ENCODE measurements at regions not wholly inside any gene's neighbourhood (a gene's known extent, or its start where the extent isn't known, plus 50 kb on each side); places are given as distances from the start of the nearest gene placed in this dataset.

DNA sequence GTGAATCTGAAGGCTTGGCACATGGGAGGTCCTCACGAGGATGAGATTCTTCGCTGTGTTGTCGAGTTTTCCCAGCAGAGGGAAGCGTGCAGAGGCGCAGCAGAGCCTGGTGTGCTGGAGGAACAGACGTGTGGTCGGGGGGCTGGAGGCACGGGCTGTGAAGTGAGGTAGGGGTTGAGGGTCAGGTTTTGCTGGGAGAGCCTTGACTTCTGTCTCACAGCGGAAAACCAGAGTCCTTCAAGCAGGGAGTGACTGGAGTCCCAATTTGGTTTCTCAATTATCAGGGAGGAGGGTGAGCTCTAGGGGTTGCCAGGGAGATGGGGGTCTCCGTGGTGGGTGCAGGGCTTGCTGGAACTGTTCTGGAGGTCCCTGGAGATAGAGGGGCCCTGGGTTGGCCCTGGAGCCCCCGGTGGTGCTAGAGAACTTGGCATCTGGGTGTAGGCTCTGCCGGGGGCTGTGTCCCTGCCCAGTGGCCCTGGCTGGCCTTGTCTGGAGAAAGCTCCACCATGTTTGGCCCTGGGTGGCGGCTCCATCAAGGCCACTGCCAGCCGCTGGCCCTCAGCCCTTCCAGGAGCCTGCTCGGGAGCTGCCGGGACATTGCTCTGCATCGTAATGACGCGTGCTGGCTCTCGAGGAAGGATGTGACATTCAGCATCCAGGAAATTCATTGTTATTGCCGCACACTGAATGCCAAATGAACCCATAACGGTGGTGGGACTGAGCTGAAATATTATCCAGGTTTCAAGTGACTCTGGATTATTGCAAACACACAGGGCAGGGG is 215.7 kb downstream of the KIF26A start:
- TF ChIP-seq, protein P1, sequence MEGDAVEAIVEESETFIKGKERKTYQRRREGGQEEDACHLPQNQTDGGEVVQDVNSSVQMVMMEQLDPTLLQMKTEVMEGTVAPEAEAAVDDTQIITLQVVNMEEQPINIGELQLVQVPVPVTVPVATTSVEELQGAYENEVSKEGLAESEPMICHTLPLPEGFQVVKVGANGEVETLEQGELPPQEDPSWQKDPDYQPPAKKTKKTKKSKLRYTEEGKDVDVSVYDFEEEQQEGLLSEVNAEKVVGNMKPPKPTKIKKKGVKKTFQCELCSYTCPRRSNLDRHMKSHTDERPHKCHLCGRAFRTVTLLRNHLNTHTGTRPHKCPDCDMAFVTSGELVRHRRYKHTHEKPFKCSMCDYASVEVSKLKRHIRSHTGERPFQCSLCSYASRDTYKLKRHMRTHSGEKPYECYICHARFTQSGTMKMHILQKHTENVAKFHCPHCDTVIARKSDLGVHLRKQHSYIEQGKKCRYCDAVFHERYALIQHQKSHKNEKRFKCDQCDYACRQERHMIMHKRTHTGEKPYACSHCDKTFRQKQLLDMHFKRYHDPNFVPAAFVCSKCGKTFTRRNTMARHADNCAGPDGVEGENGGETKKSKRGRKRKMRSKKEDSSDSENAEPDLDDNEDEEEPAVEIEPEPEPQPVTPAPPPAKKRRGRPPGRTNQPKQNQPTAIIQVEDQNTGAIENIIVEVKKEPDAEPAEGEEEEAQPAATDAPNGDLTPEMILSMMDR (IDR thresholded peaks at IDR 0.05; ENCODE audit: borderline replicate concordance, control extremely low read depth, extremely low read depth, insufficient read depth, missing control alignments), result no peak
- no peak for DNase-seq (ENCODE audit: low spot score)
- in situ Hi-C loops (cut with MboI; ENCODE audit: low sequenced_read_pairs, unreplicated experiment), result no loop called here

DNA sequence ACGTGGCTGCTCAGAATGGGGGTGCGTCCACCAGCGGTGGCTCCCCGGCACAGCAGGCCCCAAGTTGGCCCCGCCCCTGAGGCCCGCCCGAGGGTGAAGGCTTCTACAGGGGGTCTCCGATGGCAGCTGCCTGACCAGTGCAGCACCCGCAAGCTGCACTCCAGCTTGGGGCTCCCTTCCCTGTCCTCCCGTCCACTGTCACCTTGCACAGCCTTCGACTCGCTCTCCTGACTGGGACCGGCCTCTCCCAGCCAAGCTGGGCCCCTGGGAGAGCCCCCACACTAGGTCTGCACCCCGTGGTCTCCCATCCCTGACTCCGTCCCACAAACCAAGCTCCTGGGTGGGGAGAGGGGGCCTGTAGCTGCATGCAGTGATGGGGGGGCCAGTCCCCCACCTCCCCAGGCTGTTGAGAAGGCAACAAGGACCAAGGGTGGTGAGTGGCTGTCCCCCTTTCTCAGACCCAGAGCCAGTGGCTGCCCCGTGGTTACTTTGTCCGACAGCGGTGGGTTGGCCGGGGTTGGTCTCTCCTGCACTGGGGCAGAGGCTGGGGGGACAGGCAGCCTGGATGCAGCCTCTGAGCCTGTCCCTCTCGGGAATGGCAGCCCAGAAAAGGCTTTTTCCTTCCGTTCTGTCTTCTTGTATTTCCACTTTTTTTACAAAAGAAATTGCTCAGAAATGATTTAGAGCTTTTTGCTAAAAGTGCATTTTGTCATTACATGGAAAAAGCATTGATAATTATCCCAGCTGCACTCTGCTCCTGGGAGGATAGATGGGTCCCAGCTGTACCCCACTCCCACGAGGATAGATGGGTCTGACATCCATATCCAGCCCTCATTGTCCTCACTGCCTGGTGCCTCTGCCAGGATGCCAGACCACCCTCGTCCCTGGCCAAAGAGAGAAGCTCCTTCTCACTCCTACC is 217.0 kb downstream of the KIF26A start:
- TF ChIP-seq, protein P1 (IDR thresholded peaks at IDR 0.05; ENCODE audit: borderline replicate concordance, control extremely low read depth, extremely low read depth, insufficient read depth, missing control alignments), result no peak
- DNase-seq (ENCODE audit: low spot score), result no peak
- in situ Hi-C loops (cut with MboI; ENCODE audit: low sequenced_read_pairs, unreplicated experiment), result no loop called here

DNA sequence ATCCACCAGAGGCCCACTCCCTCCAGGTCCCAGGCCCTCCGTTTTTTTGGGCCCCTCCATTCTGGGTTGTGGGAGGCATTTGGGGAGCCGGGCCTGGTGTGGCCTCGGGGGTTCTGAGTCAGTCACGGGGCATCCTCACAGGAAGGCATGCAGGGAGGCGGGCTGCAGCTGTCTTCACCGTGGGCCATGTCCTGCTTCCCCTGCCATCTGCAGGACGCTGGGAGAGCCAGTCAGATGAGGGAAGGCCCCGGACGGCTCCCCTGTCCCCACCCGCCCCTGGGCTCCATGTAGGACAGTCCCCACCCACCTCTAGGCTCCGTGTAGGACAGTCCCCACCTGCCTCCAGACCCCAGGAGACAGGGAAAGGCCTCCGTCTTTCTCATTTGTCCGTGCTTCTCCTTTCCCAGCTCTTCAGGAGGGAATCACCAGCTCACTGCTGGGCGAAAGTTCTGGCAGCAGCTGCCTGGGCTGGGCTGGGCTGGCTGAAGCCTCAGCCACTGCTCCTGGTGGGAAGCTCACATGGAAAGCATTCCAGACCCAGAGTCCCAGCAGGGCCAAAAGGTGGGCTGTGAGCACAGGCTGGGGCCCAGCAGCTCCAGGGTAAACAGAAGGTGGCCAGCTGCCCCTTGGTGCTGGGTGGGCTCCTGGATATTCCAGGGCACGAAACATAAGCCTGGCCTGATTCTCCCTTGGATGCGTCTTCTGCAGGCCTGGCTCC is 217.8 kb downstream of the KIF26A start:
- in situ Hi-C loops (cut with MboI; ENCODE audit: low sequenced_read_pairs, unreplicated experiment), result no loop called here
- DNase-seq (ENCODE audit: low spot score), result no peak
- TF ChIP-seq, protein P1 (IDR thresholded peaks at IDR 0.05; ENCODE audit: borderline replicate concordance, control extremely low read depth, extremely low read depth, insufficient read depth, missing control alignments), result no peak

DNA sequence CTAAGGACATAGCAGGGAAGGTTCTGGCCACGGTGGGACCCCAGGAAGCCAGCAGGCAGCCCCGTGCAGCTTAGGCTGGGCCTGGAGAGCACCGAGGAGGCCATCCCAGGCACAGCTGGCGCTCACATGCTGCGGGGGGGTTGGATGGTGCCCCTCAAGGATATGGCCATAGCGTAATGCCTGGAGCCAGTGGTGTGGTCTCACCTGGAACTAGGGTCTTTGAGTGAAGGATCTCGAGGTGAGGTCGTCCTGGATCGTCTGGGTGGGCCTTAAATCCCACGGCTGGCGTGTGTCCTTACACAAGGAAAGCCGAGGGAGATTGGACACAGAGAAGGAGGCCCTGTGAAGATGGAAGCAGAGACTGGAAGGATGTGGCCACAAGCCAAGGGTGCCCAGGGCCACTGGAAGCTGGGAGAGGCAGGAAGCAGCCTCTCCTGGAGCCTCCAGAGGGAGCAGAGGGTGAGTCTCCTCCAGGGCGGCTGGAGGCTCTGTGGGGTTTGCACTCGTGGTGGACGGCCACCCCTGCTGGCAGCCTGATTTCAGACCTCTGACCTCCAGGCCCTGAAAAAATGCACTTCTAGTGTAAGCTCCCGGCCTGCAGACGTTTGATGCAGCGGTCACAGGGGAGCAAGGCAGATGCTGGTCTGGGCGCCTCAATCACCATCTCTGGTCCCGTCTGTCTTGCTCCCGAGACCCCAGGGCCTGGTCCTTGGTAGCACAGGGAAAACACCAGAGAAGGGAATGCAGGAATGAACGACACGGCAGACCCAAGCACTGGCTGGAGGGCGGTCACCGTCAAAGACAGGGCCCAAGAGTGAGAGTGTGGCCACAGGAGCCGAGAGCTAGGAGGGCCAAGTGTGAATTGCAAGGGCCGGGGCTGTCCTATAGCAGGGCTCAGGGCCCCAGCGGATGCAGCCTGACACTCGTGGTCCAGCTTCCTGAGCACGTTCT is 218.6 kb downstream of the KIF26A start:
- DNase-seq (ENCODE audit: low spot score), result no peak
- in situ Hi-C loops (cut with MboI; ENCODE audit: low sequenced_read_pairs, unreplicated experiment), result no loop called here
- TF ChIP-seq, protein P1 (IDR thresholded peaks at IDR 0.05; ENCODE audit: borderline replicate concordance, control extremely low read depth, extremely low read depth, insufficient read depth, missing control alignments), result no peak

DNA sequence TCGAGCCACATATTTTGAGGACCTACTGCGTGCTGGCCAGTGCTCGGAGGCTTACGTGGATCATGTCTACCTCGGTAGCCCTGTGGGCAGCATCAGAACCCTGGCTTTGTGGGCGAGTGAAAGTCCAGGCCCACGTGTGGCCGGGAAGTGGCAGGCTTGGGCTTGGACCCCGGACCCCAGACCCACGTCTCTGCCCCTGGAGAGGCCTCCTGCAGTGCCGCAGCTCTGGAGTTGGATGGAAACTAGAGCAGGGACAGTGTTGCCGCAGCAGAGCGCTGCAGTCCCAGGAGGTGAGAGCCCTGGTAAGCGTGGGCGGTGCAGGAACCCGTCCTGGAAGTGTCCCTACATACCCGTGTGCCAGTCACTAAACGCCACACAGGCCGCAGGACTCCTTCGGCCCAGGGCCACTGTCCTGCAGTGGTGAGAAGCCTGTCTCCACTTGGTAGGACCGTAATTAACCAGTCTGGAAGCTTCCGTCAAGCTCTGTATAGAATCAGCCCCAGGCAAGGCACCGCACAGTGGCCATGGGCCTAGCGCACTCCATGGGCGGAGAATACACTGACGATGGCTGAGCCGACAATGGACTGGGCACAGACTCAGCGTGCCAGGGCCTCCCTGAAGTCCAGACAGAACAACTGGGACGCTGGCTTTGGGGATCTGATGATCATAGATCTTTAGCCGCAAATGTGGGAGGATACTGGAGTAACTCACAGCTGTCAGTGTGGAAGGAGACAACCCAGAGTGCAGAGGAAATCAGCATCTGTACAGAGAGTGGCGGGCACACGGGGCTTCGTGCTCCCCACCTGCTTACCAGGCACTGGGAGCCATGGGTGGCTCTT is 219.5 kb downstream of the KIF26A start:
- in situ Hi-C loops (cut with MboI; ENCODE audit: low sequenced_read_pairs, unreplicated experiment), result no loop called here
- TF ChIP-seq, protein P1 (IDR thresholded peaks at IDR 0.05; ENCODE audit: borderline replicate concordance, control extremely low read depth, extremely low read depth, insufficient read depth, missing control alignments), result no peak
- no peak for DNase-seq (ENCODE audit: low spot score)
